ENCODE measurements at regions not wholly inside any gene's neighbourhood (a gene's known extent, or its start where the extent isn't known, plus 50 kb on each side); places are given as distances from the start of the nearest gene placed in this dataset.

DNA sequence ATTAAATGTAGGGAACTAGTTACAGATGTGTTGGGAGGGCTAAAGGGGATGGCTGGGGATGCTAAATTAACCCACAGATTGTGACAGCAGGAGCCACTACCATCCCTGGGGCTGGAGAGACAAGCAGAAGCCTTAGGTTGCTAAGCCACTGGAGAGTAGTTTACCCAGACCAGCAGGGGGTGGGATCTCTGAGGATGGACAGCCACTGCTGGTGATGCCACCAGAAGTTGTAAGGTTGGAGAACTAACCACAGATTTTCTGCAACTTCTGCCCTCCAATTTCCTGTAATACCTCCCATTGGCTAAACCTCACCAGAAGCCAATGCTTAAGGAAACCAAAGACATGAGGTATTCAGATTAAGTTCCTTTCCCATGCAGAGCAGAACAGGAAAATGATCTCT lies 139.6 kb upstream of the NOX3 start:
- H3K4me1 ChIP-seq = no peaks in the 10 kb centered on the region
- TF ChIP-seq EP300 (IDR thresholded peaks at IDR 0.05) = no peak
- TF ChIP-seq, protein P1, sequence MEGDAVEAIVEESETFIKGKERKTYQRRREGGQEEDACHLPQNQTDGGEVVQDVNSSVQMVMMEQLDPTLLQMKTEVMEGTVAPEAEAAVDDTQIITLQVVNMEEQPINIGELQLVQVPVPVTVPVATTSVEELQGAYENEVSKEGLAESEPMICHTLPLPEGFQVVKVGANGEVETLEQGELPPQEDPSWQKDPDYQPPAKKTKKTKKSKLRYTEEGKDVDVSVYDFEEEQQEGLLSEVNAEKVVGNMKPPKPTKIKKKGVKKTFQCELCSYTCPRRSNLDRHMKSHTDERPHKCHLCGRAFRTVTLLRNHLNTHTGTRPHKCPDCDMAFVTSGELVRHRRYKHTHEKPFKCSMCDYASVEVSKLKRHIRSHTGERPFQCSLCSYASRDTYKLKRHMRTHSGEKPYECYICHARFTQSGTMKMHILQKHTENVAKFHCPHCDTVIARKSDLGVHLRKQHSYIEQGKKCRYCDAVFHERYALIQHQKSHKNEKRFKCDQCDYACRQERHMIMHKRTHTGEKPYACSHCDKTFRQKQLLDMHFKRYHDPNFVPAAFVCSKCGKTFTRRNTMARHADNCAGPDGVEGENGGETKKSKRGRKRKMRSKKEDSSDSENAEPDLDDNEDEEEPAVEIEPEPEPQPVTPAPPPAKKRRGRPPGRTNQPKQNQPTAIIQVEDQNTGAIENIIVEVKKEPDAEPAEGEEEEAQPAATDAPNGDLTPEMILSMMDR (IDR thresholded peaks at IDR 0.05) = no peak
- TF ChIP-seq POLR2AphosphoS5 (IDR thresholded peaks at IDR 0.05) = no peak
- TF ChIP-seq POLR2A (IDR thresholded peaks at IDR 0.05) = no peak
- H3K4me3 ChIP-seq = no peak overlapping the region
- no peak for DNase-seq
- H3K27ac ChIP-seq = no peak overlapping the region
- intact Hi-C loops (cut with DNase I) = no loop called here
- H3K9me3 ChIP-seq = no peaks in the 10 kb centered on the region
- H3K36me3 ChIP-seq = no peaks in the 10 kb centered on the region
- no peaks in the 10 kb centered on the region for H3K27me3 ChIP-seq

DNA sequence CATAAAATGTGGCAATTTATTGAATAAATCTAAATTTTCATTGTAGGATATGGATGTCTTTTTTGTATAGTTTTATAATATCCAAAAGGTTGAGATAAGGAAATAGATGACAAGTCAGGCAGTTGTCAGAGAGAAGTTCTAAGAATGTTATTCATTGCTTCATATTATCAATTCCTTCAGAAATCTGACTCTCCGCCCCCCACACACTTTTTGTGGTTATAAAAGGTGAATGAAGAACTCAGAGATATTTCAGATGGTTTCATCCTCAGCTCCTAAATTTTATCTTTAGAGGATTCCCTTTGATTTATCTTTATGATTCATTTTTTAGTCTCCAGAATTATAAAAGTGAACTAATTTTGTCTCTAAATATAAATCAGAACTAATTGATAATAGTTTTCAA lies 136.1 kb upstream of the NOX3 start:
- no peaks in the 10 kb centered on the region for H3K27me3 ChIP-seq

DNA sequence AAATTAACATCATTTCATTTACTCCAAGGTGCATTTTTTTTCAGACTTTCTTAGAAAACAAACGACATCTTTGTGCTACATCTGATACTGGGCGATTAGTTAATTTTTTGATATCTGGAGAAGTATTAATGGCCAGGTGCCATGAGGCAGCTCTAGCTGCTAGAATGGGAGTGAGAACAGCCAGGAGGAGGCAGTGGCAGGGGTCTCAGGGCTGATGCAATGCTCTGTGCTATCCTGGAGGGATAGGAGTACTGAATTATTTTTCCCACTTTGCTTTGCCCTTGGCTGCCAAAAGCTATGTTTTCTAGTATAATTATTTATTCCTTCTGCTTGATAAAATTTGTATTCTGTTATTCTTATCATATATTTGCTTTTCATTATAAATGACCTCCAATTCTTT lies 133.6 kb upstream of the NOX3 start:
- no peak for DNase-seq
- Histone ChIP-seq H3K27me3 (no peaks in the 10 kb centered on the region), H3K4me3 (no peak overlapping the region), H3K9me3 (peaks cover 0 to 3% (median 0%) of the 10 kb centered on the region in 4 donors), H3K36me3 (no peaks in the 10 kb centered on the region), H3K4me1 (no peaks in the 10 kb centered on the region), H3K27ac (no peak overlapping the region)
- intact Hi-C loops (cut with DNase I) = no loop called here
- 91 to 95% methylated on average over 2 of the region's 2 CpGs for WGBS, 2 donors
- TF ChIP-seq POLR2A (IDR thresholded peaks at IDR 0.05) = no peak
- TF ChIP-seq POLR2AphosphoS5 (IDR thresholded peaks at IDR 0.05) = no peak
- TF ChIP-seq EP300 (IDR thresholded peaks at IDR 0.05) = no peak
- TF ChIP-seq, protein P1 (IDR thresholded peaks at IDR 0.05) = no peak

More for the DNA sequence above, 136.1 kb upstream of the NOX3 start:
- no peak for DNase-seq
- H3K27ac ChIP-seq = no peak overlapping the region
- no peaks in the 10 kb centered on the region for H3K4me1 ChIP-seq
- H3K4me3 ChIP-seq = no peak overlapping the region
- no peak for TF ChIP-seq EP300 (IDR thresholded peaks at IDR 0.05)
- TF ChIP-seq POLR2A (IDR thresholded peaks at IDR 0.05) = no peak
- TF ChIP-seq, protein P1 (IDR thresholded peaks at IDR 0.05) = no peak
- no peak for TF ChIP-seq POLR2AphosphoS5 (IDR thresholded peaks at IDR 0.05)
- peaks cover 0 to 3% (median 0%) of the 10 kb centered on the region in 4 donors for H3K9me3 ChIP-seq
- 97% methylated on average over 1 of the region's 1 CpG for WGBS, 2 donors
- intact Hi-C loops (cut with DNase I) = no loop called here
- no peaks in the 10 kb centered on the region for H3K36me3 ChIP-seq

DNA sequence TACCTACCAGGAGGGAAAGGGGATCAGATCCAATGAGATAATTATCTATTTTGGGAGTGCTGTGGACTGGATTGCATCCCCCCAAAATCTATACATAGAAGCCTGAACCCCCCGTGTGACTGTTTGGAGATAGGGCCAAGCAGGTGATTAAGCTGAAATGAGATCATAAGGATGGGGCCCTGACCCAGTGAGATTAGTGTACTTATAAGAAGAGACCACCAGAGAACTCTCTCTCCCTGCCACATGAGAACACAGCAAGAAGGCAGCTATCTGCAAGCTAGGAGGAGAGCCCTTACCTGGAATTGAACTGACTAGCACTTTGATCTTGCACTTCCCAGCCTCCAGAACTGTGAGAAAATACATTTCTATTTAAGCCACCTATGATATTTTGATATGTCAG lies 132.2 kb upstream of the NOX3 start:
- H3K27ac ChIP-seq = no peak overlapping the region
- no peaks in the 10 kb centered on the region for H3K36me3 ChIP-seq
- H3K9me3 ChIP-seq = peaks cover 0 to 3% (median 0%) of the 10 kb centered on the region in 4 donors
- no peaks in the 10 kb centered on the region for H3K27me3 ChIP-seq
- no peak for TF ChIP-seq EP300 (IDR thresholded peaks at IDR 0.05)
- TF ChIP-seq, protein P1 (IDR thresholded peaks at IDR 0.05) = no peak
- no peak for TF ChIP-seq POLR2A (IDR thresholded peaks at IDR 0.05)
- TF ChIP-seq POLR2AphosphoS5 (IDR thresholded peaks at IDR 0.05) = no peak
- H3K4me1 ChIP-seq = no peaks in the 10 kb centered on the region
- intact Hi-C loops (cut with DNase I) = no loop called here
- 89 to 93% methylated on average over 1 of the region's 1 CpG for WGBS, 2 donors
- no peak for DNase-seq
- no peak overlapping the region for H3K4me3 ChIP-seq

DNA sequence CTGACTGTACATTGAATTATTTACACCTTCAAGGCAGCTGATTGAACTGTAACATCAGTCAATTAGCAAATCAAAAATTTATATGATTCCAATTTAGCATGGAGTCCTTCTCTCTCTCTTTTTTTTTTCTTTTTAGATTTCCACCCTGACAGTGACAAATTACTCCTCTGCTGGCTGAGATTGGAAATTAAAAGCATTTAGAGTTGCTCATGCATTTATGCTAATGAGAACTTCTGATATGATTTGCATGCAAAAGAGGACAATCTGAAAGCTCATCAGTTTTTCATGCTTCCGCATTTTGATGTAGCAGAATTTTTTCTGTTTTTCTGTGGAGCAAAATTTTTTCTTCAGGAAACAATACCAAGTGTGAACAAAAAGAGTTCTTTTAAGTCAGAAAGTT lies 130.5 kb upstream of the NOX3 start:
- no peaks in the 10 kb centered on the region for H3K27me3 ChIP-seq
- DNase-seq = no peak
- H3K4me1 ChIP-seq = no peaks in the 10 kb centered on the region
- intact Hi-C loops (cut with DNase I) = no loop called here
- H3K9me3 ChIP-seq = peaks cover 0 to 3% (median 0%) of the 10 kb centered on the region in 4 donors
- no peaks in the 10 kb centered on the region for H3K36me3 ChIP-seq
- H3K4me3 ChIP-seq = no peak overlapping the region
- TF ChIP-seq, protein P1 (IDR thresholded peaks at IDR 0.05) = no peak
- no peak for TF ChIP-seq EP300 (IDR thresholded peaks at IDR 0.05)
- no peak for TF ChIP-seq POLR2A (IDR thresholded peaks at IDR 0.05)
- TF ChIP-seq POLR2AphosphoS5 (IDR thresholded peaks at IDR 0.05) = no peak
- no peak overlapping the region for H3K27ac ChIP-seq
- 94 to 95% methylated on average over 1 of the region's 1 CpG for WGBS, 2 donors

Data from sigmoid colon (tissue), 6 donors.